Stimulated activated CD4-positive, alpha-beta T cell treated with anti-CD3 and anti-CD28 coated beads, Interleukin-2, amount 100 ng/mL, for 24 hours (primary cell): ENCODE measurements at regions not wholly inside any gene's neighbourhood (a gene's known extent, or its start where the extent isn't known, plus 50 kb on each side); places are given as distances from the start of the nearest gene placed in this dataset.
"Not testable (repeated sequence)": the region's sequence is repeated elsewhere in the genome, so short reads cannot be mapped to it uniquely, and the experiment has no call there.

Source experiments
- DNase-seq, 2 donors: peaks; one replicate each; pipeline ENCODE4 v3.0.0-alpha.2; 2020

- no peak for DNase-seq
These were observed 1305.2 kb downstream of the ARAP2 start for GRCh38 chr4:34939073-34939472.

GRCh38 chr4:34943741-34944386 is 1300.5 kb downstream of the ARAP2 start:
- no peak for DNase-seq

GRCh38 chr4:34950926-34951325 is 1293.4 kb downstream of the ARAP2 start:
- DNase-seq: no peak

GRCh38 chr4:34953145-34953799 is 1291.0 kb downstream of the ARAP2 start:
- no peak for DNase-seq

- DNase-seq: no peak
These were observed 1279.7 kb downstream of the ARAP2 start for GRCh38 chr4:34964613-34965012.

GRCh38 chr4:34972189-34972588 is 1272.1 kb downstream of the ARAP2 start:
- no peak for DNase-seq

GRCh38 chr4:34973650-34974312 is 1270.5 kb downstream of the ARAP2 start:
- no peak for DNase-seq

GRCh38 chr4:34974313-34974680 is 1270.0 kb downstream of the ARAP2 start:
- DNase-seq: no peak

GRCh38 chr4:35021222-35021621 is 1223.1 kb downstream of the ARAP2 start:
- not testable (repeated sequence) for DNase-seq

GRCh38 chr4:35025152-35025834 is 1219.0 kb downstream of the ARAP2 start:
- no peak for DNase-seq

GRCh38 chr4:35038079-35038805 is 1206.1 kb downstream of the ARAP2 start:
- no peak for DNase-seq

GRCh38 chr4:35038845-35039244 is 1205.5 kb downstream of the ARAP2 start:
- DNase-seq: no peak

- no peak for DNase-seq
These were observed 1191.8 kb downstream of the ARAP2 start for GRCh38 chr4:35052546-35052945.

- DNase-seq: no peak
These were observed 1181.2 kb downstream of the ARAP2 start for GRCh38 chr4:35063031-35063570.

- DNase-seq: no peak
These were observed 1177.9 kb downstream of the ARAP2 start for GRCh38 chr4:35066406-35066805.

- DNase-seq: no peak
These were observed 1163.5 kb downstream of the ARAP2 start for GRCh38 chr4:35080799-35081198.

- no peak for DNase-seq
These were observed 1157.1 kb downstream of the ARAP2 start for GRCh38 chr4:35087218-35087617.

GRCh38 chr4:35100932-35101331 is 1143.4 kb downstream of the ARAP2 start:
- no peak for DNase-seq

GRCh38 chr4:35102066-35102465 is 1142.2 kb downstream of the ARAP2 start:
- DNase-seq: no peak

- no peak for DNase-seq
These were observed 1138.8 kb downstream of the ARAP2 start for GRCh38 chr4:35105486-35105885.

- no peak for DNase-seq
These were observed 1138.1 kb downstream of the ARAP2 start for GRCh38 chr4:35106091-35106734.

GRCh38 chr4:35124106-35124505 is 1120.2 kb downstream of the ARAP2 start:
- DNase-seq: no peak
